GM12864 (cell line): ENCODE measurements at regions not wholly inside any gene's neighbourhood (a gene's known extent, or its start where the extent isn't known, plus 50 kb on each side); places are given as distances from the start of the nearest gene placed in this dataset.

Experiments used
- DNase-seq: peaks from one replicate; pipeline ENCODE4 v3.0.0-alpha.2; 2011; ENCODE audit warnings: low read depth
- H3K4me3 ChIP-seq: 2 replicates; pipeline ENCODE4 v1.5.1; 2011; ENCODE audit warnings: mild to moderate bottlenecking, low read depth, low read length, control low read depth
- CTCF ChIP-seq: IDR thresholded peaks from 2 replicates; pipeline ENCODE4 v1.5.1; 2011; ENCODE audit warnings: low read depth, mild to moderate bottlenecking, moderate library complexity, low read length, control low read depth, inconsistent platforms; ENCODE audit errors: missing control alignments

GRCh38 chr7:124536156-124536762, 229.3 kb downstream of the GPR37 start:
- DNase-seq: no peak
- no peak overlapping the region for H3K4me3 ChIP-seq
- TF ChIP-seq CTCF: no peak

GRCh38 chr7:124532166-124532565, 233.4 kb downstream of the GPR37 start:
- no peak overlapping the region for H3K4me3 ChIP-seq
- no peak for TF ChIP-seq CTCF
- DNase-seq: no peak

- no peak for TF ChIP-seq CTCF
- no peak for DNase-seq
- H3K4me3 ChIP-seq: no peak overlapping the region
Observed at GRCh38 chr7:124516911-124517310, 248.7 kb downstream of the GPR37 start.

- DNase-seq: no peak
- TF ChIP-seq CTCF: no peak
Observed at GRCh38 chr7:124515106-124515830, 250.3 kb downstream of the GPR37 start.

GRCh38 chr7:124514471-124514870, 251.1 kb downstream of the GPR37 start:
- no peak for DNase-seq
- no peak for TF ChIP-seq CTCF
- H3K4me3 ChIP-seq: no peak overlapping the region

More at GRCh38 chr7:124515106-124515830, 250.3 kb downstream of the GPR37 start:
- H3K4me3 ChIP-seq: no peak overlapping the region

- no peak overlapping the region for H3K4me3 ChIP-seq
- no peak for TF ChIP-seq CTCF
- DNase-seq: no peak
Observed at GRCh38 chr7:124497176-124497575, 268.4 kb downstream of the GPR37 start.

GRCh38 chr7:124489925-124490324, 275.7 kb downstream of the GPR37 start:
- H3K4me3 ChIP-seq: no peak overlapping the region
- no peak for TF ChIP-seq CTCF
- no peak for DNase-seq
